ENCODE measurements at regions not wholly inside any gene's neighbourhood (a gene's known extent, or its start where the extent isn't known, plus 50 kb on each side); places are given as distances from the start of the nearest gene placed in this dataset.

- DNase-seq, result no peak
Measured at GRCh38 chr1:238071061-238071460, 180.3 kb upstream of the ZP4 start.

DNA sequence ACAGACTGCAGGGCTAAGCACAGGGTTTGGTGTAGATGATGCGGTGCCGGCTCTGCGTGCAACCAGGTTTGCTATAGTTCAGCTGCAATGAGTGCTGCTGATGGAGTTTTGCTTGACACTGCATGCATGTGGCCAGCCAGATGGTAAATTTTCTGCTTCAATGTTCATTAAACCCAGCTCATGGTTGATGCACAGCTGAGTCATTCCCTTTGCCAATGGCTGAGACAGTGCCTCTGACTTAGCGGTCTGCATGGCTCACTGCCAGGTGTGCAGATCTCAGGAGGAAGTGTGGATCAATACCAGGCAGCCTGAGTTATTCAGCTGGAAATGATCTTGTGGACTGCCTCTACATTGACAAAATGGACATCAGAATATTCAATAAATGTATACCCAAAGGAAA is 172.7 kb upstream of the ZP4 start:
- DNase-seq, result no peak

GRCh38 chr1:238061967-238062613 is 171.4 kb upstream of the ZP4 start:
- DNase-seq, result no peak

GRCh38 chr1:238060061-238060460 is 169.3 kb upstream of the ZP4 start:
- no peak for DNase-seq

- DNase-seq, result no peak
Measured at GRCh38 chr1:238052496-238053266, 162.0 kb upstream of the ZP4 start.

- DNase-seq, result no peak
Measured at GRCh38 chr1:238029126-238029525, 138.4 kb upstream of the ZP4 start.

GRCh38 chr1:238027366-238027765 is 136.6 kb upstream of the ZP4 start:
- no peak for DNase-seq

- DNase-seq, result no peak
Measured at GRCh38 chr1:238023137-238023536, 132.4 kb upstream of the ZP4 start.

DNA sequence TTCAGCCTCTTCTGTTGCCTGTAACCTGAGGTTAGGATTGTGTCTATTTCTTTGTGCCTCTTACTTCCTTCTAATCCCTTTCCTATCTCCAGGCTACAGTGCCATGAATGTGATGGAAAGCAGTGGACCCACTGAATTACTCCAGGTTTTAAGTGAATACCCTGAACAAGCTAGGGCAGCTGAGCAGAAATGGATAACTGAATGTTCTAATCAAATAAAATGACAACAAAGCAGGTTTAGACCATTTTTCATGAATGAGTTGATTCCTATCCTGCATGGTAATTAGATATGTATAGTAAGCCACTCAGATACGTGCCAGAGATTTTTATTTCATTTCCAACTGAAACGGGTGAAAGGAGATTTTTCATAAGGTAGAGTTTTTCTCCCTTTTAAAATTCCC is 127.5 kb upstream of the ZP4 start:
- no peak for DNase-seq

DNA sequence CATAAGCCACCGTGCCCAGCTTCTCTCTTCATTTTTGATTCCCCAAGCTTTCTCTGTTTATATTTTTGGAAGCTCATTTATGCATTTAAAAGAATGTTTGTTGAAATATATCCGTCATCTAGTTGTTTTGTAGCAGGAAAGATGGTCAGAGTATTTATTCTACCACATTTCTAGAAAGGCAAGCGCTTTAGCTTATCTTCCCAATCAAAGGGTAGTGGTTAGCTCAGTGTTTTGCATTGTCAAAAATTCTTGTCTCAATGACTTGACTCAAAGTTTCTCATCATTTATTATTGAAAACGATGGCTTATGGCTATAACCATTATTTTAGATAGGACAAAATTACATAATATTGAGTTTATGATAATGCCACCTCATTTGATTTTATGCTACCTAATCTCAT is 116.1 kb upstream of the ZP4 start:
- DNase-seq, result no peak

DNA sequence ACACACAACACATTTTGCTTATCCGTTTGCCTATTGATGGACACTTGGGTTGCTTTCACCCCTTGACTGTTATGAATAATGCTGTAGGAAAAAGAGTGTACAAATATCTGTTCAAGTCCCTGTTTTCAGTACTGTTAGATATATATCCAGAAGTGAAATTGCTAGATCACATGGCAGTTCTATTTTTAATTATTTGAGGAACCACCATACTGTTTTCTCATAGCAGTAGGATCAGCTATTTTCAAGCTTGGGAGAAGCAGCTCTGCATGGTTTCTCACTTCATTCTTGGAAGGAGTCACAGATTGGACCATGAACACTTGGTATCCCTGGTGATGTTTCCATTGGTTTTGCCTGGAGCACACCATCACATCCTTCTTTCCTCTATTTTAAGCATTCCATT is 114.4 kb upstream of the ZP4 start:
- DNase-seq, result no peak

DNA sequence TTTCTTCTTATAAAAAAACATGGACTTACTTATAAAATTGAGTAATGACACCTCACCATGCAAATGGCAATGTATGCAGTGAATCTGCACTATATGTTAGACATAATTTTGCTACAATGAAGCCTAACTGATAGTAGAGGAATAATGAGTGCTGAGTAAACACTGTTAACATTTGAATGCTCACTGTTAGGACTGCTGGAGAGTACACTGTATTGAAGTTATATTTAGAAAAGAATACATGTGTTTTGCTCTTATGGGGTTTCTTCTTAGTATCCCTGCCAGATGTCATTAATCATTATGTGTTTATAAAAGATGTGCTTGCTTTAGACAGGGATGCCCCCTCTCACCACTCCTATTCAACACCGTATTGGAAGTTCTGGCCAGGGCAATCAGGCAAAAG is 111.1 kb upstream of the ZP4 start:
- no peak for DNase-seq

DNA sequence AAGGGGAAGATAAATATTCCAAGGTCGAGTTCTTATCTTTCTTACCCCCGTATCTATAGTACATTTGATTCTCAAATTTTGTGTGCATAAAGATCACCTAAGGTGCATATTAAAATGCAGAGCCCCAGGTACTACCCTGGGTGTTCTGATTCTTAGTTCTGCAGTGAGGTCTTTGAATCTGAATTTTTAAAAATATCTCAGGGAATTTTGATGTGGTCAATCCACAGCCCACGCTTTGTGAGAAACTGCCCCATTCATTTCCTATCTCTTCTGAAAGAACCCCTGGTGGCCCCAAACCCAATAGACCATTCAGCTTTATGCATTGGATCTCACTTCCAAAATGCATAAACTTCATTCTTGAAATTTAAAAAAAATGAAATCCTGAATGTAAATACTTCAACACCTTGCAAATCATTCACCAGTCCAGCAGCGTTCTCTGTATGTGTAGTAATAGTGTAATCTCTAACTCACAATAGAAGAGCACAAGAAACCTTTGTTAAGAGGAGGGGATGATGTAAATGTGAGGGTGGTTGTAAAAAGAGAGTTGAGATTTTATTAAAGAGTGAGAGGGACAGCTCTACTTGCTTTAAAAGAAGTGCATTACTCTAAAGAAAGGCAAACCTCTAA is 108.8 kb upstream of the ZP4 start:
- no peak for DNase-seq

- DNase-seq, result no peak
Measured at GRCh38 chr1:237998581-237998980, 107.9 kb upstream of the ZP4 start.

DNA sequence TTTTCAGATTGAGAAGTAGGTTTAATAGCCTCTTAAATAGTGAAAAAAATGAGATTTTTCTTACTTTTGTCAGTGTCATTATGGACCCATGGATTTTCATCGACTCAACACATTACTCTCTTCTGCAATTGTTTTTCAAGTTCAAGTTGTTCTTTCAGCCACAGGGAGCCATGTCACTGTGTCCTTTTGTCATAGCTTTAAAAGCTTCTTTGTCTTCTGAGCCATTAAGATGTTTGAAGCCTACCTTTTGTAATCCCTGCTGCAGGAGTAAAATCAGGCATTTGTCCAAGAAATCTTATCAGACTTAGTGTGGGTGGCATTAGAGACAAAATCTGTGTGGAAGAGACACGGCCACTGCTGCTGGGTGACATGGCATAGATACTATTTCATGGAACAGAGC is 92.8 kb upstream of the ZP4 start:
- no peak for DNase-seq

- DNase-seq, result no peak
Measured at GRCh38 chr1:237981223-237981622, 90.5 kb upstream of the ZP4 start.

DNA sequence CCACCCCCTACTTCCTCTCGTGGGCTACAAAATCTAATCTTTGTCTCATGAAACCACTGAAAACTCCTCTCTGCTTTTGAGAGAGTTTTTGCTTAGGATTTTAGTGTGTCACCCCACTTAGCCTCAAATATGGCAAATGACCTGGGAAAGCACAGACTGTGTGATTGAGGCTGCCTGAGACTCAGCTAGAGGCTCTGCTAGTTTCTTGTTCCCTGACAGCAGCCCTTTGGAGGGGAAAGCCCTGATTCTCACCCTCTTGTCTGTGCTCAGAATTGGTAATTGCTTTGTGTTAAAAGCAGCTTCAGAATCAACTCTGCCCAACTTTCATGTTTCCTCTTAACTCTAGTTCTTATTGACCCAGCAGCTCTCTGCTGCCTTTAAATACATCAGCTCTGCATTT is 85.6 kb upstream of the ZP4 start:
- no peak for DNase-seq

DNA sequence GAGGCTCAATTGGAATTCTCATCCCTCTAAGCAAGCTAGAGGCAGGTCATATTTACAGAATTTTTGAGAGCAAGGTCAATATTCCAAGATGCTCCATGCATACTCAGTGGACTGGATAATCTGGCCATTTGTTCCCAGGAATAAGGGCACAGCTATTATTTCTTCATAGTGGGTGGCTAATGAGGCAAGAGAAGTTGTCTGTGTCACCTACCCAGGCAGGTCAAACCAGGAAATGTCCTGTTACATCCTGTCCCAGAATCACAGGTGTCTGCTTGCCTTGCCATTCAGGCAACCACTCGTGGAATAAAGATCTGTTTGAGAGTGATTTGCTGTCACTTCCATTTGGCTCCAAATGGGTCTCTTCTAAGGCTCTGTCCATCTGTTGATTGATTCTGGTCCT is 85.2 kb upstream of the ZP4 start:
- DNase-seq, result no peak

DNA sequence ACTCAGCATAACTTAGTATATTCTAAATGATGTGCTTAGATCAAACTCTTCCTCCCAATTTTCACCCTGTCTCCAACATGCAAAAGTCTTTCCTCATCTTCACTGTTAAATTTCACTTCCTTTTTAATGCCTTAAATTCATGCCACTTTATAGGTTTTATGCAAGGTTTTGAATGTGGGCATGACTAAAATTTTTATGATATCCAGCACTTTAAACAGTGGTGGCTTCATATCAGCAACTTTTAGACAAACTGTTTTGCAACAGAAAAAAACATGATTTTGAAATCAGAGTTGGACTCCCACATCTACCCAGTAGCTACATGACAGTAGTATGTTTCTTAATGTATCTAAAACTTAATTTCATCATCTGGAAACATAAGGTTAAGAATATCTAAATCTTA is 84.7 kb upstream of the ZP4 start:
- no peak for DNase-seq

DNA sequence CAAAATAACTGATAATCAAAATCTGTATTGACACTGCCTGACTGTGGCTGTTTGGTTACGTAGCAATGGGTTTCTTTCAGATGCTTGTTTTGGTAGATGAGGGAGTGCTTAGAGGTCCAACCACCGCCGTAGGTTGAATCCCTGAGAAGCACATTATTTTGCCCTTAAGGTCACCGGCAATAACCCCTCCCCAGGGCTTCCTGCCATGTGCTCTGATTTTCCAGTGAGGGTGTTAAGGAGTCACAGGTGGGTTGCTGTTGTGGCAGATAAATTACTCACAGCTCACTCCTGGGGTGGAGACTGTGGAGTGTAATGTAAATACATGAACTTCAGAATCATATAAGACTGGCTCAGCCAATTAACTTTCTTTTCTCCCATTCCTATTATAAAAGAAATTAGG is 81.5 kb upstream of the ZP4 start:
- no peak for DNase-seq

DNA sequence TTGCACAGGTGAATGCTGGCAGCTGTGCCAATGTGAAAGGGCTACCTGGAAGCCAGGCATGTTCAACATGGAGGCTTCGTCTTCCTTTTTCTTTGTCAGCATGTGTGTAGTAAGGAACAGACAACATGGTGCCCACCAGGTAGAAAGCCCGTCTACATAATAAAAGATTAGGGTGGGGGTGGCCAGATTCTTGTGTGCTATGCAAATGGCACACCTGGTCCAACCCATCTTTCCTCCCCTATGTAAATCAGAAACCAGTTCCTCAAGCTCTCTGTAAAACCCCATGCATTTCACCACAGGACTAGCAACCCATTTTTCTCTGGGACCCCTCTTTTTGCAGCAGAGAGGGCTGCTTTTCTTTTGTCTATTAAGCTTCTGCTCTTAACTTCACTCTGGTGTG is 72.3 kb upstream of the ZP4 start:
- no peak for DNase-seq

DNA sequence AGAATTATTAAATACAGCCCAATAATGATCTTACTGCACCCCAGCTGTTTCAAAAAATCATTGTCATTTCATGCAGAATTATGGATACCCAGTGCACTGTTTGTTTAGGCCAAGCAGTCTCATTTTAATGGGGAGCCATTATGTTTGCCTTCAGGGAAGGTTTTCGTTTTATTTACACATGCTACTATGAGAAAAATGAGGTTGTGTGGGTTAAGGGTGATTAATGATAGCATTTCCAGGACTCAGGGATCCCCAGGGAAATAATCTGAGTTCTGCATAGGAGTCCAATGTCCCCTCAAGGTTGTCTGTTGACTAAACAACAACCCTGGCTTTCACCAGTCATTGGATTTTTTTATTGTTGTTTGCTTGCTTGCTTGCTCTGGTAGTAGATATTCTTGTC is 71.0 kb upstream of the ZP4 start:
- DNase-seq, result no peak

- DNase-seq, result no peak
Measured at GRCh38 chr1:237959838-237960237, 69.1 kb upstream of the ZP4 start.

DNA sequence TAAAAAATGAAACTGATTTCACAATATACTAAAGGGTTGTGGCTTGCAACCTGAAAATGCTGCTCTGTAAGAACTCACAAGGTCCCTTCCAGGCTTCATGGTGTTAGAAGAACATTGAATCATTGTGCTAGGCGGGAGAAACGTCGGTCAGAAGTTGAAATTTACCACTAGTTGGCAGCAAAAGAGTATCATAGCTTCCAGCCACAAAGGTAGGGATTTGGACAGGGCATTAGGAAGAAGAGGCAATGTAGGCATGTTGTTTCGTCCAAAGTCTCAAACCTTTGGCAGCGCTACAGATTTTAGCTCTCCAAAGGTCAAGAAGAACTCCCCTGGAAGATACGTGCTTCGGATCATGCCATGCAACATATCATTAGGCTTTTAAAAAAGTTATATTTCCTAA is 62.5 kb upstream of the ZP4 start:
- DNase-seq, result no peak
